ENCODE measurements at regions not wholly inside any gene's neighbourhood (a gene's known extent, or its start where the extent isn't known, plus 50 kb on each side); places are given as distances from the start of the nearest gene placed in this dataset.
"Not testable (repeated sequence)": the region's sequence is repeated elsewhere in the genome, so short reads cannot be mapped to it uniquely, and the experiment has no call there.

DNA sequence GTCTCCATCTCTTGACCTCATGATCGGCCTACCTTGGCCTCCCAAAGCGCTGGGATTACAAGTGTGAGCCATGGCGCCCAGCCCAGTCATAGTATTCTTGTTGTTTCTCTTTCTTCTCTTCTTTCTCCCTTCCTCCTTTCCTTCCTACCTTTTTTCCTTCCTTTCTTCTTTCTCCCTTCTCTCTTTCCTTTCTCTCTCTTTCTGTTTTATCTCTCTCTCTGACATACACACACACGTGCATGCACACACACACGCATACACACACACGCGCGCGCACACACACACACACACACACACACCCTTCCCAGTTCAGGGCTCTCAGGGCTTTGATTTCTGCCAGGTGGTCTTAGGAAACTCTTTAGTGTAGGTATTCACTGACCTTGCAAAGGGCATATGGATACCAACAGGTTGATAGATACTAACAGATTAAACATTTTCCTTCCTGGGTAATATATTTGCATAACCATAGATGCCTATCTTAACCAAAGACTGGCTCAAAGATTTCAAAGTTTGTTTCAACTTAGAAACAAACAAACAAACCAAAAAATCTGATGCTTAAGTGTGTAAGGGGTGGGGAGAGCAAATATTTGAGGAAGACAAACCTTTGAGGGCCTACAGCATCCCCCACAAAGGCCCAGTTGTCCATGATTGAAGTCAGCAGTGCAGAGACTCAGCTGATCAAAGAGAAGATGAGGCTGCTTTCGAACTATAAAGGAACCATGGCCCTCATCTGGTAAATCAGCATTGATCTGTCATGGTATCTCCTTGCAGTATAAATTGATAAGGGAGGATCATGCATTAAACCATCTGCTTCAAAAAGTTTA is 288.2 kb upstream of the SEMA6A start:
- TF ChIP-seq, protein P1, sequence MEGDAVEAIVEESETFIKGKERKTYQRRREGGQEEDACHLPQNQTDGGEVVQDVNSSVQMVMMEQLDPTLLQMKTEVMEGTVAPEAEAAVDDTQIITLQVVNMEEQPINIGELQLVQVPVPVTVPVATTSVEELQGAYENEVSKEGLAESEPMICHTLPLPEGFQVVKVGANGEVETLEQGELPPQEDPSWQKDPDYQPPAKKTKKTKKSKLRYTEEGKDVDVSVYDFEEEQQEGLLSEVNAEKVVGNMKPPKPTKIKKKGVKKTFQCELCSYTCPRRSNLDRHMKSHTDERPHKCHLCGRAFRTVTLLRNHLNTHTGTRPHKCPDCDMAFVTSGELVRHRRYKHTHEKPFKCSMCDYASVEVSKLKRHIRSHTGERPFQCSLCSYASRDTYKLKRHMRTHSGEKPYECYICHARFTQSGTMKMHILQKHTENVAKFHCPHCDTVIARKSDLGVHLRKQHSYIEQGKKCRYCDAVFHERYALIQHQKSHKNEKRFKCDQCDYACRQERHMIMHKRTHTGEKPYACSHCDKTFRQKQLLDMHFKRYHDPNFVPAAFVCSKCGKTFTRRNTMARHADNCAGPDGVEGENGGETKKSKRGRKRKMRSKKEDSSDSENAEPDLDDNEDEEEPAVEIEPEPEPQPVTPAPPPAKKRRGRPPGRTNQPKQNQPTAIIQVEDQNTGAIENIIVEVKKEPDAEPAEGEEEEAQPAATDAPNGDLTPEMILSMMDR (IDR thresholded peaks at IDR 0.05): no peak
- H3K4me1 Mint-ChIP-seq (ENCODE audit: low read depth): no peaks in the 10 kb centered on the region
- H3K36me3 Mint-ChIP-seq (ENCODE audit: low read depth): peaks cover 5% of the 10 kb centered on the region; the same call in 1 of the 2 replicates
- peaks cover 55% of the 10 kb centered on the region for H3K9me3 Mint-ChIP-seq
- H3K27me3 Mint-ChIP-seq (ENCODE audit: insufficient read depth): no peaks in the 10 kb centered on the region
- DNase-seq: no peak
- H3K4me3 Mint-ChIP-seq: no peak overlapping the region
- no peak overlapping the region for H3K27ac Mint-ChIP-seq

DNA sequence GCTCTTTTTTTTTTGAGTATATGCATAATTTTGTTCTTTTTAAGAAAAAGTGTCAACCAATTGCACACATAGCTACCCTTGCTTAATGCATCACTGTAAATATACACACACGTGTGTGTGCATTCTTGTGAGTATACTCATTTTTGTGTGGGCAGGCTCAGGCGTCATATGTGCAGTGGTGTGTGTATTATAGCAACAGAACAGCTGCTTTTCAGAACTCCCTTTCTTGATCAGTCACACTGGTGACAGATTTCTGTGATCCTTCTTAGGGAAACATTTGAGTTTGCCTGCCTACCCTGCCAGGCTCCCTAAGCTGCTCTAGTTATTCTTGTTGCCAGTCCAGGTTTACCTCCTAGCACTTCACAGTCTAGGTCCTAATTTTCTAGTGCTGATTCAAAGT is 287.0 kb upstream of the SEMA6A start:
- Mint-ChIP-seq H3K27me3 (ENCODE audit: insufficient read depth) (no peaks in the 10 kb centered on the region), H3K27ac (no peak overlapping the region), H3K4me3 (no peak overlapping the region), H3K4me1 (ENCODE audit: low read depth) (no peaks in the 10 kb centered on the region), H3K9me3 (peaks cover 48% of the 10 kb centered on the region), H3K36me3 (ENCODE audit: low read depth) (peaks cover 5% of the 10 kb centered on the region; the same call in 1 of the 2 replicates)
- TF ChIP-seq, protein P1 (IDR thresholded peaks at IDR 0.05): no peak
- no peak for DNase-seq

DNA sequence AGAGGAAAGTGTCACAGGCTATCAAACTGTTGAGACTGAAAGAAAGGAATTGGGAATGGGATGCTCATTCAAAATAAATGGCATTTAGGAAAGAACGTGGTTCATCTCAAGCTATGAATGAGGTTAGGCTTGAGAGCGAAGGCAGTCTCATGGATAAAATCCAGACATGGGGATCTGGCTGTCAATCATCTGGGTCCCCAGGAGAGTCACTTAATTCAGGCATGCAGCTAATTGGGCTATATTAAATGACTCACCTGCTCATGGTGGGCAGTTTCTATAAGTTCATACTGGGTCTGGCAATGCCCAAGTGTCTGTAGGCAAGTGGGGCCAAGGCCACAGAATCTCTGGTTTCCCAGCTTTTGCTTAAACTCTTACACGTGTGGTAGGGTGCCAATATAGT is 286.5 kb upstream of the SEMA6A start:
- no peak for DNase-seq
- Mint-ChIP-seq H3K27me3 (ENCODE audit: insufficient read depth) (no peaks in the 10 kb centered on the region), H3K27ac (no peak overlapping the region), H3K4me1 (ENCODE audit: low read depth) (no peaks in the 10 kb centered on the region), H3K4me3 (no peak overlapping the region), H3K36me3 (ENCODE audit: low read depth) (peaks cover 5% of the 10 kb centered on the region; the same call in 1 of the 2 replicates), H3K9me3 (peaks cover 47% of the 10 kb centered on the region)
- TF ChIP-seq, protein P1 (IDR thresholded peaks at IDR 0.05): no peak

DNA sequence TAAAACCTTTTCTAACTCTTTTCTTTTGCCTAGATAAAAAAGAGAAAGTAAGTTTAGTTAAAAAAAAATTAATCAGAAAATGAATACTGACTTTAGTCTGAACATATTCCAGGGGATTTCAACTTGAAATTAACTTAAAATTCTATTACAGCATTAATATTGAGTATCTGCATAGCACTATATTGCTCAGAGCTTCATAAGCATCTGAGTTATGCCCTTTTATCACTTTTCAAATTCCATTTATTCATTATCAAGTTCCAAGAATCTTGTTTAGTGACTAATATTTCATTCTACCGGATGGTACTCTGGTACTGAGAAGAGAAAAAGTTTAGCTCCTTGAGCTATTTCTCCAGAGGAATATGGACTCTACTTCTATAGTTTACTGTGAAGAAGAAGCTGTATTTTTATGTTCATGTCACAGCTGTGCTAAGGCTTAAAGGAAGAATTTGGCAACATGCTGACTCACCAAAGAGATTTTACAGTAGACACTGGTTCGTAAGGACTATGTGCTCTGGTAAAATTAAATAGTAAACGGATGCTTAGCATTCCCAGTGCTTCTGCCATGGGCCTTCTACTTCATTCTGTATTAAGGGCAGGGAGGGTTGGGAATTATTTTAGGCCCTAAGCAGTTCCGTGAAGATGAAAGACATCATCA is 285.2 kb upstream of the SEMA6A start:
- DNase-seq: no peak
- Mint-ChIP-seq H3K27ac (no peak overlapping the region), H3K4me3 (no peak overlapping the region), H3K36me3 (ENCODE audit: low read depth) (peaks cover 5% of the 10 kb centered on the region; the same call in 1 of the 2 replicates), H3K4me1 (ENCODE audit: low read depth) (no peaks in the 10 kb centered on the region), H3K9me3 (peaks cover 41% of the 10 kb centered on the region), H3K27me3 (ENCODE audit: insufficient read depth) (no peaks in the 10 kb centered on the region)
- TF ChIP-seq, protein P1 (IDR thresholded peaks at IDR 0.05): no peak

DNA sequence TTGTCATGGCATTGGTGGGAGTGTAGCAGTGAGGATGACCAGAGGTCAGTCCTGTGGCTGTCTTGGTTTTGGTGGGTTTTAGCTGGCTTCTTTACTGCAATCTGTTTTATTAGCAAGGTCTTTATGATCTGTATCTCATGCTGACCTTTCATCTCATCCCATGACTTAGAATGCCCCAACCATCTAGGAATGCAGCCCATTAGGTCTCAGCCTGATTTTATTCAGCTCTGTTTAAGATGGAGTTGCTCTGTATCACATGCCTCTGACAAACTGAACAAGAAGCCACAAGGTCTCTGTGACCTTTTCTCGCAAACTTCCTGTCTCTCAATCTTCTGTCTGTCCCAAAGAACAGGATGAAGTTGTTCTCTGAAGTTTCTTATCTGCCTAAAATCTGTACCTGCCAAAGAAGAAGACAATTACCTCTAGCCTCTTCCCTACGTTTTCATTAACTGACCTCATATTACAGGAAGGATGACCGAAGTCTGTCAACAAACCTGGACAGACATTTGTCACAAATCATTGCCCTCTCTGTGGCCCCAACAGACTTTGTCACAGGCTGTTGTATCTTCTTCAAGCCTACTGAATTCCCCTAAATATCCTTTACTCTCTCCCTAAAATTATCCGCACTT is 284.2 kb upstream of the SEMA6A start:
- peaks cover 5% of the 10 kb centered on the region; the same call in 1 of the 2 replicates for H3K36me3 Mint-ChIP-seq (ENCODE audit: low read depth)
- no peak overlapping the region for H3K27ac Mint-ChIP-seq
- no peaks in the 10 kb centered on the region for H3K4me1 Mint-ChIP-seq (ENCODE audit: low read depth)
- no peak overlapping the region for H3K4me3 Mint-ChIP-seq
- no peaks in the 10 kb centered on the region for H3K27me3 Mint-ChIP-seq (ENCODE audit: insufficient read depth)
- TF ChIP-seq, protein P1 (IDR thresholded peaks at IDR 0.05): no peak
- no peak for DNase-seq
- peaks cover 46% of the 10 kb centered on the region for H3K9me3 Mint-ChIP-seq

DNA sequence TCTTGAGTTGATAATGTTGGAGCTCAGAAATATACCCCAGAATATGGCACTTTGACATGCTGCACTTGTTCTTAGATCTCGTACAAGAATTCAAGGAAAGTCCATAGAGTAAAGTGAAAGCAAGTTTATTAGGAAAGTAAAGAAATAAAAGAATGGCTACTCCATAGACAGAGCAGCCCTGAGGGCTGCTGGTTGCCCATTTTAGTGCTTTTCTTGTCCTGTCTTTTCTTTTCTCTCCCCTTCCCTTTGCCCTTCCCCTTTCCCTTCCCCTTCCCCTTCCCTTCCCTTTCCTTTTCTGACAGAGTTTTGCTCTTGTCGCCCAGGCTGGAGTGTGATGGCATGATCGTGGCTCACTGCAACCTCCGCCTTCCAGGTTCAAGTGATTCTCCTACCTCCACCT is 283.4 kb upstream of the SEMA6A start:
- not testable (repeated sequence) for H3K36me3 Mint-ChIP-seq (ENCODE audit: low read depth); H3K4me3 Mint-ChIP-seq; H3K27ac Mint-ChIP-seq; H3K27me3 Mint-ChIP-seq (ENCODE audit: insufficient read depth); H3K4me1 Mint-ChIP-seq (ENCODE audit: low read depth); DNase-seq
- H3K9me3 Mint-ChIP-seq: peaks cover 46% of the 10 kb centered on the region

All from HFFc6 (cell line).